NT2/D1 (cell line): ENCODE measurements at regions not wholly inside any gene's neighbourhood (a gene's known extent, or its start where the extent isn't known, plus 50 kb on each side); places are given as distances from the start of the nearest gene placed in this dataset.

Experiments used
- SUZ12 ChIP-seq: IDR thresholded peaks from 2 replicates; pipeline ENCODE4 v1.6.1; 2011; ENCODE audit not compliant: insufficient read length, insufficient read depth; ENCODE audit errors: extremely low read depth
- YY1 ChIP-seq: IDR thresholded peaks from 2 replicates; pipeline ENCODE4 v1.6.1; 2011; ENCODE audit not compliant: insufficient read length, insufficient read depth

GRCh38 chr5:163809473-163809872 is 304.1 kb downstream of the MAT2B start:
- TF ChIP-seq SUZ12 (no peak), YY1 (no peak)
